ENCODE measurements at regions not wholly inside any gene's neighbourhood (a gene's known extent, or its start where the extent isn't known, plus 50 kb on each side); places are given as distances from the start of the nearest gene placed in this dataset.

DNA sequence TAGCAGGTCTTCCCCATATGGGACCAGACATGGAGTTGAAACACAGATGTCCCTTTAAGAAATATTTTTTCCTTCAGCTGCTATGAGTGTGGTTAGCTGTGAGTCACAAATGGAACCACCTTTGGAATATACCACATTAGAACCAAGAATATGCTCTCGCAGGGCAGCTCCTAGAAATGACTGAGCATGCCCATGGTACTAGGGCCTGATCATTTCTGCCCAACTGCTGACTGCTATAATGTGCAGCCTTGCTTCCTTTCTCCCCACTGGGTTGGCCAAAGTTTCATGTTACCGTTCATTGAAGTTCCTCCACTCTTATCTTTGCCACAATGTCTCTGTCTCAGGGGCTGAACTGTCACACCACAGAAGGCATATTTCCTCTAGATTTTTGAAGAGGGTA is 1074.6 kb downstream of the FLRT2 start:
- Histone ChIP-seq H4K20me1 (ENCODE audit: insufficient read depth, low read length) (no peaks in the 10 kb centered on the region), H2AFZ (ENCODE audit: low read length) (no peak overlapping the region), H3K27ac (ENCODE audit: extremely low read length, insufficient read depth, low read length) (no peak overlapping the region), H3K9ac (ENCODE audit: insufficient read depth, low read depth, low read length) (no peak overlapping the region), H3K4me3 (replicated peaks in 1 of 3; ENCODE audit: insufficient read depth in 1 of 3, low read depth in 2 of 3, low read length in 3 of 3) (no peak overlapping the region), H3K27me3 (ENCODE audit: control insufficient read depth in 1 of 2, insufficient read depth in 2 of 2, low read length in 2 of 2) (no peaks in the 10 kb centered on the region), H3K36me3 (replicated peaks in 1 of 2; ENCODE audit: control insufficient read depth in 1 of 2, insufficient read depth in 2 of 2, low read length in 2 of 2) (no peaks in the 10 kb centered on the region), H3K4me2 (ENCODE audit: low read depth, low read length) (no peak overlapping the region), H3K79me2 (ENCODE audit: insufficient read depth, low read length) (no peaks in the 10 kb centered on the region), H3K4me1 (ENCODE audit: insufficient read depth, low read length) (no peaks in the 10 kb centered on the region), H3K9me3 (ENCODE audit: low read length) (no peaks in the 10 kb centered on the region)
- no peak for TF ChIP-seq SIX1 (CRISPR knock-in tag; IDR thresholded peaks at IDR 0.05; ENCODE audit: borderline replicate concordance)
- no peak for TF ChIP-seq ZNF138 (CRISPR knock-in tag; IDR thresholded peaks at IDR 0.05; ENCODE audit: low read depth)
- TF ChIP-seq NONO (IDR thresholded peaks at IDR 0.05), result no peak
- no peak for TF ChIP-seq NONO (CRISPR knock-in tag; conservative IDR thresholded peaks at IDR 0.05)
- no peak for TF ChIP-seq PREB (CRISPR knock-in tag; IDR thresholded peaks at IDR 0.05)
- no peak for TF ChIP-seq TSC22D2 (CRISPR knock-in tag; IDR thresholded peaks at IDR 0.05; ENCODE audit: borderline replicate concordance)
- TF ChIP-seq HDAC2 (CRISPR knock-in tag; IDR thresholded peaks at IDR 0.05), result no peak
- TF ChIP-seq XRCC5 (optimal IDR thresholded peaks at IDR 0.05; ENCODE audit: low read length), result no peak
- intact Hi-C loops (cut with micrococcal nuclease; ENCODE audit: unreplicated experiment), result no loop called here
- in situ Hi-C loops (cut with HindIII; ENCODE audit: extremely low pct_ligation_motif_present, low pct_unique_long_range_greater_than_20kb), result no loop called here
- POLR2A ChIA-PET, result no interaction called here
- DNase-seq (ENCODE audit: low spot score) (no peak), ATAC-seq (no peak), FAIRE-seq (no peak)
- CTCF ChIA-PET (ENCODE audit: low intra/inter-chr PET ratio, low total read pairs), result no interaction called here
- 17% methylated on average over 2 of the region's 2 CpGs for WGBS (ENCODE audit: low lambda C conversion rate)
- no TSS peak for BruUV-seq (replicated peaks)

DNA sequence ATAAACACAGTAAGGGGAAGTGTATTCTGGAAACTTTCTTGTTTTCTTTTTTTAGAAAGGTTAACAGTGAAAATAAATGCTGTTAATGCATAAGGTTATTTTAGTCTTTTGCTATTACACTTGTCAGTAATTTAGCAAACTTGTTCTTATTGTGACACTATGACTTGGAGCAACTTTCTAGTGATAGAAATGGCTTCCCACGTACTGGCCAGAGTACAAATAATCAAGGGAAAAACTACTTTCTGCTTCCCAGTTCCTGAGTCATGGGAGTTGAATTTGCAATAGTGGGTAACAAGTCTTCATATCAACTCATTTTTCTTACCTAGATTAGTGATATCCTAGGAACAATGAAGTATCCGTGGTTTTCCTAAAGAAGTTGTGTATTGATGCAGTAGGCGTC is 1072.3 kb downstream of the FLRT2 start:
- no peaks in the 10 kb centered on the region for H4K20me1 ChIP-seq (ENCODE audit: insufficient read depth, low read length)
- no peak overlapping the region for H3K4me2 ChIP-seq (ENCODE audit: low read depth, low read length)
- no peaks in the 10 kb centered on the region for H3K79me2 ChIP-seq (ENCODE audit: insufficient read depth, low read length)
- H3K9me3 ChIP-seq (ENCODE audit: low read length), result no peaks in the 10 kb centered on the region
- no peak overlapping the region for H2AFZ ChIP-seq (ENCODE audit: low read length)
- H3K4me3 ChIP-seq (replicated peaks in 1 of 3; ENCODE audit: insufficient read depth in 1 of 3, low read depth in 2 of 3, low read length in 3 of 3), result no peak overlapping the region
- no peak overlapping the region for H3K9ac ChIP-seq (ENCODE audit: insufficient read depth, low read depth, low read length)
- no peaks in the 10 kb centered on the region for H3K36me3 ChIP-seq (replicated peaks in 1 of 2; ENCODE audit: control insufficient read depth in 1 of 2, insufficient read depth in 2 of 2, low read length in 2 of 2)
- BruUV-seq (replicated peaks), result no TSS peak
- FAIRE-seq (no peak), ATAC-seq (no peak), DNase-seq (ENCODE audit: low spot score) (no peak)
- intact Hi-C loops (cut with micrococcal nuclease; ENCODE audit: unreplicated experiment) (no loop called here), in situ Hi-C loops (cut with HindIII; ENCODE audit: extremely low pct_ligation_motif_present, low pct_unique_long_range_greater_than_20kb) (no loop called here)
- WGBS (ENCODE audit: low lambda C conversion rate), result 0% methylated on average over 3 of the region's 3 CpGs
- CTCF ChIA-PET (ENCODE audit: low intra/inter-chr PET ratio, low total read pairs), result no interaction called here
- no peak overlapping the region for H3K27ac ChIP-seq (ENCODE audit: extremely low read length, insufficient read depth, low read length)
- no peaks in the 10 kb centered on the region for H3K27me3 ChIP-seq (ENCODE audit: control insufficient read depth in 1 of 2, insufficient read depth in 2 of 2, low read length in 2 of 2)
- no peak for TF ChIP-seq TMF1 (CRISPR knock-in tag; IDR thresholded peaks at IDR 0.05; ENCODE audit: low read depth)
- no peak for TF ChIP-seq ATF7-NPFF (CRISPR knock-in tag; IDR thresholded peaks at IDR 0.05; ENCODE audit: low read depth)
- TF ChIP-seq HDAC1 (CRISPR knock-in tag; IDR thresholded peaks at IDR 0.05), result no peak
- no peak for TF ChIP-seq POLR2G (IDR thresholded peaks at IDR 0.05; ENCODE audit: low read depth, low read length)
- no peak for TF ChIP-seq ZBTB7B (CRISPR knock-in tag; IDR thresholded peaks at IDR 0.05)
- no peak for TF ChIP-seq ZNF30 (CRISPR knock-in tag; IDR thresholded peaks at IDR 0.05)
- TF ChIP-seq E2F2 (CRISPR knock-in tag; IDR thresholded peaks at IDR 0.05; ENCODE audit: borderline replicate concordance), result no peak
- no peak for TF ChIP-seq PHF21A (CRISPR knock-in tag; IDR thresholded peaks at IDR 0.05)
- no peak for TF ChIP-seq ZNF780A (CRISPR knock-in tag; IDR thresholded peaks at IDR 0.05)
- no peaks in the 10 kb centered on the region for H3K4me1 ChIP-seq (ENCODE audit: insufficient read depth, low read length)
- POLR2A ChIA-PET, result no interaction called here
